H1 (cell line): ENCODE measurements at regions not wholly inside any gene's neighbourhood (a gene's known extent, or its start where the extent isn't known, plus 50 kb on each side); places are given as distances from the start of the nearest gene placed in this dataset.
"Not testable (repeated sequence)": the region's sequence is repeated elsewhere in the genome, so short reads cannot be mapped to it uniquely, and the experiment has no call there.

Experiments
- CTCF ChIA-PET: fragments of 300-600 bp; sonication (Branson Sonifier 250); formaldehyde crosslinking; loops from one replicate; lab custom pipeline; 2021; ENCODE audit not compliant: partially characterized antibody; lab: Charles Lee
- POLR2A ChIA-PET: fragments of 300-600 bp; sonication (Branson Sonifier 250); formaldehyde crosslinking; loops from one replicate; lab custom pipeline; 2021; ENCODE audit warnings: inconsistent platforms; ENCODE audit not compliant: partially characterized antibody; lab: Charles Lee
- DNase-seq, 2 experiments: peaks; one replicate each; pipeline versions ENCODE4 v3.0.0 to v3.0.0-alpha.2; 2010 to 2022; ENCODE audit warnings: low spot score in 2 of 2, low read depth in 1 of 2, mixed read lengths in 1 of 2
- FAIRE-seq: peaks from 2 replicates; lab custom pipeline; 2011; peaks lifted over from hg19 to GRCh38; lab: Jason Lieb, UNC
- H2AFZ ChIP-seq: 2 replicates; pipeline ENCODE4 v1.8.1; 2012; ENCODE audit warnings: low read length, inconsistent platforms
- H2AK5ac ChIP-seq: 2 replicates; pipeline ENCODE4 v1.6.1; 2013; ENCODE audit warnings: low read depth, low read length
- H2BK120ac ChIP-seq: replicated peaks from 2 replicates; pipeline ENCODE3; 2013; ENCODE audit warnings: low read depth, low read length, inconsistent platforms
- H2BK12ac ChIP-seq: 2 replicates; pipeline ENCODE4 v1.6.1; 2013; ENCODE audit warnings: low read depth, low read length
- H2BK15ac ChIP-seq: 2 replicates; pipeline ENCODE4 v1.6.1; 2013; ENCODE audit warnings: low read length
- H2BK20ac ChIP-seq: 2 replicates; pipeline ENCODE4 v1.6.1; 2013; ENCODE audit warnings: low read length
- H2BK5ac ChIP-seq: 2 replicates; pipeline ENCODE4 v1.6.1; 2013; ENCODE audit warnings: low read depth, low read length
- H3K14ac ChIP-seq: 2 replicates; pipeline ENCODE4 v1.6.1; 2013; ENCODE audit warnings: inconsistent platforms; ENCODE audit not compliant: insufficient read length
- H3K18ac ChIP-seq: 2 replicates; pipeline ENCODE4 v1.6.1; 2013; ENCODE audit warnings: low read length; ENCODE audit errors: extremely low read depth
- H3K23ac ChIP-seq: 2 replicates; pipeline ENCODE4 v1.6.1; 2013; ENCODE audit warnings: inconsistent platforms; ENCODE audit not compliant: insufficient read length
- H3K23me2 ChIP-seq: 2 replicates; pipeline ENCODE4 v1.6.1; 2013; ENCODE audit warnings: low read depth, low read length
- H3K27ac ChIP-seq: 2 replicates; pipeline ENCODE4 v1.6.1; 2011; ENCODE audit warnings: low read depth, low read length, inconsistent platforms
- H3K27me3 ChIP-seq, 4 experiments: replicated peaks in 1 of 4; 1 replicate in 1 of 4; 2 replicates in 3 of 4; pipeline versions ENCODE4 v1.6.1 to v1.8.1; 2011 to 2013; ENCODE audit warnings: low read length in 3 of 4, mild to moderate bottlenecking in 3 of 4, inconsistent platforms in 2 of 4, mixed read lengths in 2 of 4, moderate library complexity in 1 of 4; ENCODE audit not compliant: control insufficient read depth in 3 of 4, insufficient read depth in 3 of 4; ENCODE audit errors: extremely low read depth in 1 of 4
- H3K36me3 ChIP-seq, 4 experiments: 2 replicates each; pipeline versions ENCODE4 v1.6.1 to v1.8.1; 2011 to 2013; ENCODE audit warnings: mild to moderate bottlenecking in 4 of 4, low read length in 3 of 4, moderate library complexity in 2 of 4, control low read depth in 1 of 4, inconsistent platforms in 1 of 4; ENCODE audit not compliant: insufficient read depth in 4 of 4, control insufficient read depth in 2 of 4
- H3K4ac ChIP-seq: replicated peaks from 2 replicates; pipeline ENCODE3; 2013; ENCODE audit warnings: low read length, low read depth, mixed read lengths, inconsistent platforms; ENCODE audit not compliant: insufficient read length
- H3K4me1 ChIP-seq, 4 experiments: replicated peaks in 1 of 4; 1 replicate in 1 of 4; 2 replicates in 3 of 4; pipeline versions ENCODE4 v1.6.1 to v1.8.1; 2011 to 2013; ENCODE audit warnings: low read length in 3 of 4, inconsistent platforms in 2 of 4, mixed read lengths in 1 of 4; ENCODE audit not compliant: insufficient read depth in 4 of 4, control insufficient read depth in 3 of 4
- H3K4me2 ChIP-seq, 2 experiments: 2 replicates each; pipeline versions ENCODE4 v1.6.1 to v1.8.1; 2011 to 2013; ENCODE audit warnings: low read depth in 2 of 2, low read length in 2 of 2, control low read depth in 1 of 2, inconsistent platforms in 1 of 2, mild to moderate bottlenecking in 1 of 2; ENCODE audit not compliant: insufficient read depth in 1 of 2
- H3K4me3 ChIP-seq, 4 experiments: fragments of 200-600, 300-600 bp in 1 of 4; sonication (generic), shearing (Covaris generic), sonication (Bioruptor Twin) in 1 of 4; 2 replicates each; pipeline versions ENCODE4 v1.5.1 to v1.8.1; 2011 to 2016; ENCODE audit warnings: low read length in 4 of 4, low read depth in 3 of 4, control low read depth in 2 of 4, inconsistent platforms in 2 of 4, mild to moderate bottlenecking in 2 of 4, mixed read lengths in 1 of 4, moderate library complexity in 1 of 4; ENCODE audit not compliant: insufficient read depth in 2 of 4; ENCODE audit errors: extremely low read depth in 1 of 4
- H3K56ac ChIP-seq: replicated peaks from 2 replicates; pipeline ENCODE3; 2013; ENCODE audit warnings: low read depth, mild to moderate bottlenecking, mixed read lengths, low read length, inconsistent platforms; ENCODE audit not compliant: insufficient read length
- H3K79me1 ChIP-seq: 2 replicates; pipeline ENCODE4 v1.6.1; 2013; ENCODE audit warnings: low read depth, low read length, control low read depth
- H3K79me2 ChIP-seq, 2 experiments: 2 replicates each; pipeline versions ENCODE4 v1.6.1 to v1.8.1; 2012 to 2013; ENCODE audit warnings: low read length in 2 of 2, mild to moderate bottlenecking in 2 of 2, inconsistent platforms in 1 of 2; ENCODE audit not compliant: insufficient read depth in 2 of 2, control insufficient read depth in 1 of 2
- H3K9ac ChIP-seq, 4 experiments: replicated peaks in 1 of 4; 1 replicate in 1 of 4; 2 replicates in 3 of 4; pipeline versions ENCODE4 v1.6.1 to v1.8.1; 2011 to 2013; ENCODE audit warnings: low read depth in 3 of 4, low read length in 3 of 4, control low read depth in 2 of 4, mild to moderate bottlenecking in 2 of 4, moderate library complexity in 2 of 4, inconsistent platforms in 1 of 4; ENCODE audit errors: extremely low read depth in 1 of 4
- H3K9me3 ChIP-seq, 2 experiments: 2 replicates each; pipeline versions ENCODE4 v1.6.1 to v1.8.1; 2012 to 2013; ENCODE audit warnings: mild to moderate bottlenecking in 2 of 2, moderate library complexity in 2 of 2, control low read depth in 1 of 2, inconsistent platforms in 1 of 2, low read depth in 1 of 2, low read length in 1 of 2, mixed read lengths in 1 of 2; ENCODE audit not compliant: insufficient read depth in 2 of 2
- H4K20me1 ChIP-seq, 2 experiments: replicated peaks in 1 of 2; 2 replicates each; pipeline versions ENCODE3 to v1.8.1; 2011 to 2013; ENCODE audit warnings: inconsistent platforms in 2 of 2, low read length in 2 of 2, mild to moderate bottlenecking in 1 of 2; ENCODE audit not compliant: insufficient read depth in 2 of 2, control insufficient read depth in 1 of 2
- H4K5ac ChIP-seq: 2 replicates; pipeline ENCODE4 v1.6.1; 2013; ENCODE audit warnings: low read length, low read depth, mixed read lengths, inconsistent platforms; ENCODE audit not compliant: insufficient read length
- H4K8ac ChIP-seq: 2 replicates; pipeline ENCODE4 v1.8.0; 2013; ENCODE audit warnings: mild to moderate bottlenecking, moderate library complexity, low read length, inconsistent platforms; ENCODE audit not compliant: insufficient read depth; ENCODE audit errors: extremely low read depth
- H4K91ac ChIP-seq: replicated peaks from 2 replicates; pipeline ENCODE3; 2013; ENCODE audit warnings: low read length, mixed read lengths, inconsistent platforms; ENCODE audit not compliant: insufficient read length
- CTCF ChIP-seq, 3 experiments: IDR thresholded peaks; 1 replicate in 2 of 3; 2 replicates in 1 of 3; pipeline versions ENCODE4 v1.5.1 to v1.6.1; 2011; ENCODE audit warnings: low read length in 3 of 3, mild to moderate bottlenecking in 3 of 3, inconsistent platforms in 2 of 3, low read depth in 1 of 3, moderate library complexity in 1 of 3; ENCODE audit not compliant: insufficient read depth in 1 of 3; ENCODE audit errors: control extremely low read depth in 1 of 3
- WGBS, 2 experiments: shearing (Covaris generic) in 1 of 2; methylation state at CpG; one replicate each; pipeline versions ENCODE4 v1.1.6 to v1.1.7; 2013 to 2015; ENCODE audit warnings: low lambda C conversion rate in 2 of 2, mixed read lengths in 2 of 2, inconsistent platforms in 1 of 2, low coverage in 1 of 2, missing lambda C conversion rate in 1 of 2; ENCODE audit not compliant: insufficient replicate concordance in 2 of 2, insufficient coverage in 1 of 2, insufficient read length in 1 of 2; ENCODE audit errors: extremely low coverage in 1 of 2, missing lambda C conversion rate in 1 of 2; 5-methylcytosine and 5-hydroxymethylcytosine counted together

DNA sequence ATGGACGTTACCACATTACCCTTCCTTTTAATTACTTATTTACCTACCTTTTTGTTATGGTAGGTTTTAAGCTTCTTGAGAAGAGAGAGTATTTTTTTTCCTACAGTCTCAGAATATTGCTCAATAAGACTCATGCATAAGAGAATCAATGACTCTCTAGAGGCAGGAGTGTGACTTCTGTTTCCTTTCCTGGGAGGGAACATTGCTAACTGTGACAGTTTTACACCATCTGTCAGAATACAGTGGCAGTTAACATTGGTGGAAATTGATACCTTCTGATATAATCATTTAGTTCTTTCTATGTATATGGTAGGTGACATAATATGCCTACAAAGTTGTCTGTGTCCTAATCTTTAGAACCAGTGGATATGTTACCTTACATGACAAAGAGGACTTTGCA is 348.7 kb upstream of the POT1 start (continued):
- no peak for TF ChIP-seq CTCF (IDR thresholded peaks at IDR 0.05; ENCODE audit: control extremely low read depth in 1 of 3, insufficient read depth in 1 of 3, low read depth in 1 of 3, low read length in 3 of 3)

- H3K56ac ChIP-seq, H3K4me1 ChIP-seq, H4K5ac ChIP-seq, H3K27me3 ChIP-seq, H2BK5ac ChIP-seq, CTCF ChIA-PET, POLR2A ChIA-PET, H3K23me2 ChIP-seq, H3K18ac ChIP-seq, DNase-seq, H2AK5ac ChIP-seq, H3K9ac ChIP-seq, H3K4me3 ChIP-seq, H3K79me1 ChIP-seq, H2BK120ac ChIP-seq, H3K9me3 ChIP-seq, H2BK15ac ChIP-seq, H3K14ac ChIP-seq, H4K20me1 ChIP-seq, H4K8ac ChIP-seq, H3K4ac ChIP-seq, H2BK20ac ChIP-seq, H3K23ac ChIP-seq, FAIRE-seq, H3K79me2 ChIP-seq, H2BK12ac ChIP-seq, H4K91ac ChIP-seq, H3K27ac ChIP-seq, H2AFZ ChIP-seq, H3K36me3 ChIP-seq, H3K4me2 ChIP-seq: not testable (repeated sequence)
- 95% methylated on average over 6 of the region's 6 CpGs; no CpG with 5 or more reads in 1 of the 2 experiments for WGBS, 2 experiments
Observed at GRCh38 chr7:125274742-125275141, 345.1 kb upstream of the POT1 start.
